Fibroblast of lung (primary cell): ENCODE measurements at regions not wholly inside any gene's neighbourhood (a gene's known extent, or its start where the extent isn't known, plus 50 kb on each side); places are given as distances from the start of the nearest gene placed in this dataset.

Source experiments
- EZH2 ChIP-seq: IDR thresholded peaks from 2 replicates; pipeline ENCODE4 v1.5.1; 2012; ENCODE audit warnings: low read length, control low read depth, mild to moderate bottlenecking; ENCODE audit errors: missing control alignments
- TF ChIP-seq, protein P1 (sequence below), 2 donors: IDR thresholded peaks in 1 of 2; conservative IDR thresholded peaks in 1 of 2; 1 replicate in 1 of 2; 2 replicates in 1 of 2; pipeline ENCODE4 v1.5.1; 2011 to 2012; ENCODE audit warnings: low read length in 2 of 2, control low read depth in 1 of 2, inconsistent platforms in 1 of 2, low read depth in 1 of 2, mild to moderate bottlenecking in 1 of 2

DNA sequence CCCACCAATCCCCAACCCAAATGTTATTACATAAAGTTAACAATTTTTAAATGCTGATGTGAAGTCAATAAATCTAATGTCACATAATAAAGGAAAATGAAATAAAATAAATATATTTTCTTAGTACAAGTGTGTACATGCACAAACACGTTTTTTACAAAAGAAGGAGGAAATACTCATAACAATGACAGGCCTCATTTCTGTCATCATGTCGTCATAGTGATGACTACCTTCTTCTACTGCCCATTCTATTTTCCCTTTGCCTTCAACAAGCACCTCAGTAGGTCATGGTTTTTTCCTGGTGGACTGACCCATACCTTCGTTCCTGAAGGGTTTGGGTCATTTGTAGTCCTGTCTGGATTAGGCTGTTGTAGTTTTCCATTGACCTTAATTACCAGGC lies 185.3 kb upstream of the IPO5 start:
- TF ChIP-seq, protein P1, sequence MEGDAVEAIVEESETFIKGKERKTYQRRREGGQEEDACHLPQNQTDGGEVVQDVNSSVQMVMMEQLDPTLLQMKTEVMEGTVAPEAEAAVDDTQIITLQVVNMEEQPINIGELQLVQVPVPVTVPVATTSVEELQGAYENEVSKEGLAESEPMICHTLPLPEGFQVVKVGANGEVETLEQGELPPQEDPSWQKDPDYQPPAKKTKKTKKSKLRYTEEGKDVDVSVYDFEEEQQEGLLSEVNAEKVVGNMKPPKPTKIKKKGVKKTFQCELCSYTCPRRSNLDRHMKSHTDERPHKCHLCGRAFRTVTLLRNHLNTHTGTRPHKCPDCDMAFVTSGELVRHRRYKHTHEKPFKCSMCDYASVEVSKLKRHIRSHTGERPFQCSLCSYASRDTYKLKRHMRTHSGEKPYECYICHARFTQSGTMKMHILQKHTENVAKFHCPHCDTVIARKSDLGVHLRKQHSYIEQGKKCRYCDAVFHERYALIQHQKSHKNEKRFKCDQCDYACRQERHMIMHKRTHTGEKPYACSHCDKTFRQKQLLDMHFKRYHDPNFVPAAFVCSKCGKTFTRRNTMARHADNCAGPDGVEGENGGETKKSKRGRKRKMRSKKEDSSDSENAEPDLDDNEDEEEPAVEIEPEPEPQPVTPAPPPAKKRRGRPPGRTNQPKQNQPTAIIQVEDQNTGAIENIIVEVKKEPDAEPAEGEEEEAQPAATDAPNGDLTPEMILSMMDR (conservative IDR thresholded peaks at IDR 0.05 in 1 of 2, IDR thresholded peaks at IDR 0.05 in 1 of 2; ENCODE audit: low read depth in 1 of 2, low read length in 2 of 2), result no peak
- TF ChIP-seq EZH2, result no peak
